MM.1S (cell line): ENCODE measurements at regions not wholly inside any gene's neighbourhood (a gene's known extent, or its start where the extent isn't known, plus 50 kb on each side); places are given as distances from the start of the nearest gene placed in this dataset.

ENCODE experiments used
- EZH2 ChIP-seq: fragments of 300-600 bp; sonication (generic); optimal IDR thresholded peaks from 2 replicates; pipeline ENCODE3; 2017; ENCODE audit warnings: low read depth, mild to moderate bottlenecking, antibody characterized with exemption, low read length, mixed read lengths
- TF ChIP-seq, protein P1 (sequence below): fragments of 300-600 bp; sonication (generic); IDR thresholded peaks from 2 replicates; pipeline ENCODE4 v1.5.1; 2016; ENCODE audit warnings: antibody characterized with exemption, low read length, mixed read lengths

GRCh38 chr4:177225605-177226004, 84.1 kb upstream of the NEIL3 start:
- no peak for TF ChIP-seq EZH2
- TF ChIP-seq, protein P1, sequence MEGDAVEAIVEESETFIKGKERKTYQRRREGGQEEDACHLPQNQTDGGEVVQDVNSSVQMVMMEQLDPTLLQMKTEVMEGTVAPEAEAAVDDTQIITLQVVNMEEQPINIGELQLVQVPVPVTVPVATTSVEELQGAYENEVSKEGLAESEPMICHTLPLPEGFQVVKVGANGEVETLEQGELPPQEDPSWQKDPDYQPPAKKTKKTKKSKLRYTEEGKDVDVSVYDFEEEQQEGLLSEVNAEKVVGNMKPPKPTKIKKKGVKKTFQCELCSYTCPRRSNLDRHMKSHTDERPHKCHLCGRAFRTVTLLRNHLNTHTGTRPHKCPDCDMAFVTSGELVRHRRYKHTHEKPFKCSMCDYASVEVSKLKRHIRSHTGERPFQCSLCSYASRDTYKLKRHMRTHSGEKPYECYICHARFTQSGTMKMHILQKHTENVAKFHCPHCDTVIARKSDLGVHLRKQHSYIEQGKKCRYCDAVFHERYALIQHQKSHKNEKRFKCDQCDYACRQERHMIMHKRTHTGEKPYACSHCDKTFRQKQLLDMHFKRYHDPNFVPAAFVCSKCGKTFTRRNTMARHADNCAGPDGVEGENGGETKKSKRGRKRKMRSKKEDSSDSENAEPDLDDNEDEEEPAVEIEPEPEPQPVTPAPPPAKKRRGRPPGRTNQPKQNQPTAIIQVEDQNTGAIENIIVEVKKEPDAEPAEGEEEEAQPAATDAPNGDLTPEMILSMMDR: no peak
